CD14-positive monocyte (primary cell): ENCODE measurements at regions not wholly inside any gene's neighbourhood (a gene's known extent, or its start where the extent isn't known, plus 50 kb on each side); places are given as distances from the start of the nearest gene placed in this dataset.
"Not testable (repeated sequence)": the region's sequence is repeated elsewhere in the genome, so short reads cannot be mapped to it uniquely, and the experiment has no call there.

Experiments used
- DNase-seq, 3 donors: peaks; one replicate each; pipeline ENCODE4 v3.0.0-alpha.2; 2011 to 2022
- H2AFZ ChIP-seq: 2 replicates; pipeline ENCODE4 v1.6.0; 2012; ENCODE audit warnings: mild to moderate bottlenecking, low read depth, low read length, inconsistent platforms; ENCODE audit not compliant: insufficient read depth, poor library complexity, severe bottlenecking
- H3K27ac ChIP-seq, 2 donors: 1 replicate in 1 of 2; 2 replicates in 1 of 2; pipeline ENCODE4 v1.5.1; 2012 to 2013; ENCODE audit warnings: low read length in 2 of 2, control low read depth in 1 of 2, inconsistent platforms in 1 of 2, low read depth in 1 of 2, mild to moderate bottlenecking in 1 of 2
- H3K27me3 ChIP-seq, 2 donors: one replicate each; pipeline versions ENCODE4 v1.6.0 to v1.6.1; 2011 to 2013; ENCODE audit warnings: low read length in 2 of 2; ENCODE audit not compliant: control insufficient read depth in 2 of 2, insufficient read depth in 2 of 2
- H3K36me3 ChIP-seq, 2 donors: replicated peaks in 1 of 2; 1 replicate in 1 of 2; 2 replicates in 1 of 2; pipeline versions ENCODE4 v1.5.1 to v1.6.1; 2012 to 2013; ENCODE audit warnings: low read length in 2 of 2, control low read depth in 1 of 2, inconsistent platforms in 1 of 2, mild to moderate bottlenecking in 1 of 2; ENCODE audit not compliant: insufficient read depth in 2 of 2, control insufficient read depth in 1 of 2
- H3K4me1 ChIP-seq, 2 donors: 1 replicate in 1 of 2; 2 replicates in 1 of 2; pipeline versions ENCODE4 v1.5.1 to v1.6.1; 2012 to 2013; ENCODE audit warnings: low read length in 2 of 2, control low read depth in 1 of 2, inconsistent platforms in 1 of 2, mild to moderate bottlenecking in 1 of 2, moderate library complexity in 1 of 2; ENCODE audit not compliant: insufficient read depth in 2 of 2, control insufficient read depth in 1 of 2
- H3K4me2 ChIP-seq: replicated peaks from 2 replicates; pipeline ENCODE3; 2012; ENCODE audit warnings: low read length, moderate library complexity, mild to moderate bottlenecking; ENCODE audit not compliant: poor library complexity, severe bottlenecking; ENCODE audit errors: extremely low read depth
- H3K4me3 ChIP-seq, 3 experiments: fragments of 200-600 bp in 1 of 3; sonication (generic) in 1 of 3; replicated peaks in 1 of 3; 1 replicate in 2 of 3; 2 replicates in 1 of 3; pipeline ENCODE4 v1.5.1; 2011 to 2013; ENCODE audit warnings: low read length in 3 of 3, mild to moderate bottlenecking in 3 of 3, control low read depth in 2 of 3, low read depth in 2 of 3, inconsistent platforms in 1 of 3, moderate library complexity in 1 of 3
- H3K79me2 ChIP-seq: 2 replicates; pipeline ENCODE4 v1.6.0; 2012; ENCODE audit warnings: mild to moderate bottlenecking, control low read depth, inconsistent platforms, low read length, moderate library complexity; ENCODE audit not compliant: insufficient read depth
- H3K9ac ChIP-seq: 2 replicates; pipeline ENCODE4 v1.6.0; 2017; ENCODE audit warnings: low read length, mild to moderate bottlenecking; ENCODE audit not compliant: insufficient read depth, poor library complexity, severe bottlenecking
- H3K9me3 ChIP-seq, 2 donors: replicated peaks in 1 of 2; 1 replicate in 1 of 2; 2 replicates in 1 of 2; pipeline versions ENCODE4 v1.5.1 to v1.6.1; 2012 to 2013; ENCODE audit warnings: low read length in 2 of 2, control low read depth in 1 of 2; ENCODE audit not compliant: control insufficient read depth in 1 of 2, insufficient read depth in 1 of 2
- H4K20me1 ChIP-seq: 2 replicates; pipeline ENCODE4 v1.6.0; 2012; ENCODE audit warnings: mild to moderate bottlenecking, low read length, control low read depth, moderate library complexity; ENCODE audit not compliant: insufficient read depth
- H3K27ac Mint-ChIP-seq, 7 donors: one replicate each; pipeline ENCODE4 v1.8.0; 2020; ENCODE audit warnings: mild to moderate bottlenecking in 7 of 7, mixed read lengths in 7 of 7, moderate library complexity in 6 of 7, inconsistent platforms in 2 of 7
- H3K27me3 Mint-ChIP-seq, 3 donors: one replicate each; pipeline ENCODE4 v1.8.0; 2021 to 2022; ENCODE audit warnings: low read depth in 3 of 3, mild to moderate bottlenecking in 3 of 3, mixed read lengths in 3 of 3, moderate library complexity in 3 of 3, inconsistent platforms in 1 of 3
- H3K36me3 Mint-ChIP-seq, 2 donors: one replicate each; pipeline ENCODE4 v1.8.0; 2020; ENCODE audit warnings: mixed read lengths in 2 of 2, inconsistent platforms in 1 of 2, mild to moderate bottlenecking in 1 of 2
- H3K4me1 Mint-ChIP-seq: one replicate; pipeline ENCODE4 v1.8.0; 2020; ENCODE audit warnings: mild to moderate bottlenecking, mixed read lengths
- H3K4me3 Mint-ChIP-seq, 2 donors: one replicate each; pipeline ENCODE4 v1.8.0; 2020; ENCODE audit warnings: mild to moderate bottlenecking in 2 of 2, mixed read lengths in 2 of 2, moderate library complexity in 1 of 2
- H3K9me3 Mint-ChIP-seq, 7 donors: one replicate each; pipeline ENCODE4 v1.8.0; 2020 to 2022; ENCODE audit warnings: mixed read lengths in 7 of 7, mild to moderate bottlenecking in 6 of 7, moderate library complexity in 6 of 7, inconsistent platforms in 2 of 7
- CTCF ChIP-seq: fragments of 200-600 bp; IDR thresholded peaks from one replicate; pipeline ENCODE4 v1.8.0; 2022; ENCODE audit warnings: antibody characterized with exemption, mild to moderate bottlenecking
- WGBS: methylation state at CpG from one replicate; pipeline ENCODE4 v1.1.5; 2013; ENCODE audit warnings: missing lambda C conversion rate; ENCODE audit not compliant: insufficient coverage; 5-methylcytosine and 5-hydroxymethylcytosine counted together
- intact Hi-C, 2 donors: fragments of 100-400 bp; cut with micrococcal nuclease; formaldehyde crosslinking; loops; one replicate each; pipeline versions ENCODE4 v1.15.0 to v1.15.1; 2023

GRCh38 chr22:33126881-33127280 lies 68.7 kb upstream of the SYN3 start:
- intact Hi-C loops: no loop called here
- no CpG with 5 or more reads among the region's 3 CpGs for WGBS
- H3K27ac ChIP-seq: no peak overlapping the region
- no peak overlapping the region for H3K4me3 ChIP-seq
- H3K36me3 ChIP-seq: no peaks in the 10 kb centered on the region
- H4K20me1 ChIP-seq: no peaks in the 10 kb centered on the region
- H3K4me3 Mint-ChIP-seq: no peak overlapping the region
- H2AFZ ChIP-seq: no peak overlapping the region
- H3K9me3 ChIP-seq: no peaks in the 10 kb centered on the region
- peak overlapping the region in 1 of 7 donors; percentile 40 for H3K27ac Mint-ChIP-seq
- H3K27me3 ChIP-seq: no peaks in the 10 kb centered on the region
- H3K4me2 ChIP-seq: no peak overlapping the region
- no peaks in the 10 kb centered on the region for H3K36me3 Mint-ChIP-seq
- no peaks in the 10 kb centered on the region for H3K4me1 Mint-ChIP-seq
- H3K9me3 Mint-ChIP-seq: peaks cover 0 to 10% (median 4%) of the 10 kb centered on the region in 7 donors
- H3K9ac ChIP-seq: no peak overlapping the region
- no peaks in the 10 kb centered on the region for H3K4me1 ChIP-seq
- no peak for DNase-seq
- H3K79me2 ChIP-seq: no peaks in the 10 kb centered on the region
- no peak for TF ChIP-seq CTCF
- peaks cover 0 to 7% (median 4%) of the 10 kb centered on the region in 3 donors for H3K27me3 Mint-ChIP-seq

- Histone ChIP-seq H2AFZ (no peak overlapping the region), H3K36me3 (no peaks in the 10 kb centered on the region), H3K9ac (no peak overlapping the region), H3K9me3 (no peaks in the 10 kb centered on the region), H3K4me1 (no peaks in the 10 kb centered on the region), H3K79me2 (no peaks in the 10 kb centered on the region), H3K27ac (no peak overlapping the region), H3K4me3 (no peak overlapping the region), H4K20me1 (no peaks in the 10 kb centered on the region), H3K27me3 (no peaks in the 10 kb centered on the region), H3K4me2 (no peak overlapping the region)
- Mint-ChIP-seq H3K9me3 (peaks cover 0 to 8% (median 5%) of the 10 kb centered on the region in 7 donors), H3K27me3 (peaks cover 0 to 8% (median 4%) of the 10 kb centered on the region in 3 donors), H3K4me3 (no peak overlapping the region), H3K27ac (no peak overlapping the region), H3K4me1 (no peaks in the 10 kb centered on the region), H3K36me3 (no peaks in the 10 kb centered on the region)
- WGBS: 82% methylated on average over 3 of the region's 4 CpGs
- no peak for DNase-seq
- TF ChIP-seq CTCF: no peak
- intact Hi-C loops: no loop called here
Measured at GRCh38 chr22:33124471-33124870, 66.3 kb upstream of the SYN3 start.

GRCh38 chr22:33122439-33122838 lies 64.3 kb upstream of the SYN3 start:
- H3K36me3 ChIP-seq, H3K27me3 ChIP-seq, H3K27ac Mint-ChIP-seq, H3K4me1 Mint-ChIP-seq, H3K27ac ChIP-seq, H3K4me1 ChIP-seq, H3K9me3 Mint-ChIP-seq, H3K9ac ChIP-seq, H3K9me3 ChIP-seq, intact Hi-C loops, DNase-seq, H4K20me1 ChIP-seq, H3K4me3 Mint-ChIP-seq, H3K27me3 Mint-ChIP-seq, H3K4me3 ChIP-seq, H3K4me2 ChIP-seq, H3K36me3 Mint-ChIP-seq, H3K79me2 ChIP-seq, H2AFZ ChIP-seq: not testable (repeated sequence)
- 90% methylated on average over 3 of the region's 5 CpGs for WGBS
